PC-3 (cell line): ENCODE measurements at regions not wholly inside any gene's neighbourhood (a gene's known extent, or its start where the extent isn't known, plus 50 kb on each side); places are given as distances from the start of the nearest gene placed in this dataset.

Source experiments
- ATAC-seq: fragments of 200-7000 bp; cut with Tn5 transposase; 2 replicates; pipeline ENCODE4 v1.9.1; 2020; ENCODE audit warnings: mild to moderate bottlenecking, moderate library complexity
- BruUV-seq: library from RNA; stranded (reverse); fragments of 400-500 nt; replicated peaks from 2 replicates; lab custom pipeline; 2021; lab: Mats Ljungman, UMichigan
- CTCF ChIA-PET: fragments of 300-600 bp; sonication (Branson Sonifier 250); formaldehyde crosslinking; loops from one replicate; lab custom pipeline; 2022; ENCODE audit warnings: antibody characterized with exemption; lab: Charles Lee
- POLR2A ChIA-PET: fragments of 300-600 bp; sonication (Branson Sonifier 250); formaldehyde crosslinking; loops from one replicate; lab custom pipeline; 2022; ENCODE audit warnings: antibody characterized with exemption; ENCODE audit not compliant: unreplicated experiment; lab: Charles Lee
- DNase-seq: peaks from one replicate; pipeline ENCODE4 v3.0.0-alpha.2; 2015
- H2AFZ ChIP-seq: fragments of 300-600 bp; sonication (generic); 2 replicates; pipeline ENCODE4 v1.6.0; 2016; ENCODE audit warnings: antibody characterized with exemption, low read length
- H3F3A ChIP-seq: fragments of 300-600 bp; sonication (generic); one replicate; pipeline ENCODE4 v1.6.0; 2017; ENCODE audit warnings: antibody characterized with exemption, low read length, control low read depth, mild to moderate bottlenecking; ENCODE audit not compliant: unreplicated experiment
- H3K27ac ChIP-seq: fragments of 300-600 bp; sonication (generic); 2 replicates; pipeline ENCODE4 v1.5.1; 2016; ENCODE audit warnings: mild to moderate bottlenecking, low read length
- H3K27me3 ChIP-seq: fragments of 300-600 bp; sonication (generic); 2 replicates; pipeline ENCODE4 v1.6.1; 2016; ENCODE audit warnings: low read length, mixed read lengths
- H3K36me3 ChIP-seq: fragments of 300-600 bp; sonication (generic); 2 replicates; pipeline ENCODE4 v1.6.1; 2016; ENCODE audit warnings: low read depth, mixed run types, low read length, mixed read lengths
- H3K4me1 ChIP-seq: fragments of 300-600 bp; sonication (generic); 2 replicates; pipeline ENCODE4 v1.5.1; 2016; ENCODE audit warnings: low read length; ENCODE audit not compliant: insufficient read depth
- H3K4me2 ChIP-seq: fragments of 300-600 bp; sonication (generic); 2 replicates; pipeline ENCODE4 v1.6.0; 2016; ENCODE audit warnings: low read length
- H3K4me3 ChIP-seq: fragments of 300-600 bp; sonication (generic); 2 replicates; pipeline ENCODE4 v1.5.1; 2016; ENCODE audit warnings: mild to moderate bottlenecking, low read length, mixed read lengths
- H3K79me2 ChIP-seq: fragments of 300-600 bp; sonication (generic); 2 replicates; pipeline ENCODE4 v1.6.1; 2017; ENCODE audit warnings: low read length, mixed read lengths
- H3K9ac ChIP-seq: fragments of 300-600 bp; sonication (generic); 2 replicates; pipeline ENCODE4 v1.6.0; 2016; ENCODE audit warnings: mild to moderate bottlenecking, low read length
- H3K9me2 ChIP-seq: fragments of 300-600 bp; sonication (generic); replicated peaks from 2 replicates; pipeline ENCODE4 v1.6.1; 2016; ENCODE audit warnings: mixed run types, low read length, mixed read lengths
- H3K9me3 ChIP-seq: fragments of 300-600 bp; sonication (generic); 2 replicates; pipeline ENCODE4 v1.6.1; 2016; ENCODE audit warnings: low read length, mixed read lengths
- H4K20me1 ChIP-seq: fragments of 300-600 bp; sonication (generic); 2 replicates; pipeline ENCODE4 v1.6.1; 2016; ENCODE audit warnings: low read length, mixed read lengths
- CTCF ChIP-seq: fragments of 300-600 bp; sonication (generic); conservative IDR thresholded peaks from 2 replicates; pipeline ENCODE4 v1.5.1; 2017; ENCODE audit warnings: antibody characterized with exemption, low read depth, mild to moderate bottlenecking, low read length
- EZH2 ChIP-seq: fragments of 300-600 bp; sonication (generic); IDR thresholded peaks from one replicate; pipeline ENCODE4 v1.6.1; 2017; ENCODE audit warnings: antibody characterized with exemption, mild to moderate bottlenecking, low read length; ENCODE audit not compliant: unreplicated experiment
- EZH2phosphoT487 ChIP-seq: fragments of 300-600 bp; sonication (generic); IDR thresholded peaks from 2 replicates; pipeline ENCODE4 v1.6.1; 2018; ENCODE audit warnings: mild to moderate bottlenecking, antibody characterized with exemption, low read length, borderline replicate concordance
- intact Hi-C: fragments of 100-400 bp; cut with micrococcal nuclease; formaldehyde crosslinking; loops from 2 replicates; pipeline ENCODE4 v1.9.0; 2023

DNA sequence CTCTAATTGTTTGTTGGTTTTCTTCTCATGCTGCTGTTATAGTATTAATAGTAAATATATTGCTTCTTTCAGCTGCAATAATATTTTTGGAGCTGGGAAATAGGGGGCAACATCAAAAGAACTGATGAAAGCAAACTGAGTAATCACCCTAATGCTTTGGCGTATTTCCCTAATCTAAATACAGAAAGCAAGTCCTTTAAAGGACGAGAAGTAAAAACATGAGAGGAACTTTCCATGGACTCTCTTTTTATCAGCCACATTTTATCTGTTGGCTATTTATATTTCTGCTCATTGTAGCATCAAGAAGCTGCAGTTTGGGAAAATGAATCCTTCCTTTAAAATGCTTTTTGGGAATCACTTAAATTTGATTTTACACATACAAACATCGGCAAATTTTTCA is 139.9 kb upstream of the SLC8A1 start:
- intact Hi-C loops, result no loop called here
- H3F3A ChIP-seq, result no peaks in the 10 kb centered on the region
- H3K79me2 ChIP-seq, result no peaks in the 10 kb centered on the region
- DNase-seq (no peak), ATAC-seq (no peak)
- no peaks in the 10 kb centered on the region for H3K4me1 ChIP-seq
- H3K9me3 ChIP-seq, result no peaks in the 10 kb centered on the region
- TF ChIP-seq CTCF (no peak), EZH2phosphoT487 (no peak), EZH2 (no peak)
- no peaks in the 10 kb centered on the region for H4K20me1 ChIP-seq
- H3K36me3 ChIP-seq, result no peaks in the 10 kb centered on the region
- CTCF ChIA-PET, result no interaction called here
- no peak overlapping the region for H3K4me3 ChIP-seq
- H3K4me2 ChIP-seq, result no peak overlapping the region
- no peak overlapping the region for H3K9ac ChIP-seq
- BruUV-seq, result no TSS peak
- POLR2A ChIA-PET, result no interaction called here
- peak overlapping the region; percentile 42; the same call in 1 of the 2 replicates for H2AFZ ChIP-seq
- no peaks in the 10 kb centered on the region for H3K27me3 ChIP-seq
- no peak overlapping the region for H3K27ac ChIP-seq
- H3K9me2 ChIP-seq, result no peaks in the 10 kb centered on the region

DNA sequence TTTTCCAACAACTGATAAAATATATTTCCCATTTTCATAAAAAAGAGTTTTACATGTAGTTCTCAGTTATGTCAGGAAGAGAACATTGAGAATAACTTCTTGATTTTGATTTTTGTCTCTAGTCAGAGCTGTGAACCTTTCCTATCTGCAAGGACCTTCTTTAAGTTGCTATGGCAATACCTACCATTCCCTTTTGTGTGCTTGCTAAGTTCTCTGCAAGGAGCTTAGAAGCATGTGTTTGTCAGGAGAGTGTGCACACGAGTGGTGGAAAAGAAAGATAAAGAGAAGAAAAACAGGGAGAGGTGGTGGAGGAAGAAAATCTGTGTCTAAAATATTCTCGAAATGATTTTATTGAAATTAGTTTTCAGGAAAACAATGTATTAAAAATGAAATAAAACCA is 140.3 kb upstream of the SLC8A1 start:
- BruUV-seq, result no TSS peak

More for the DNA sequence above, 140.3 kb upstream of the SLC8A1 start:
- Histone ChIP-seq H3K4me1 (no peaks in the 10 kb centered on the region), H3K27me3 (no peaks in the 10 kb centered on the region), H3K27ac (no peak overlapping the region), H4K20me1 (no peaks in the 10 kb centered on the region), H3F3A (no peaks in the 10 kb centered on the region), H3K9me2 (no peaks in the 10 kb centered on the region), H3K4me2 (no peak overlapping the region), H3K9ac (no peak overlapping the region), H2AFZ (peak overlapping the region; percentile 42; the same call in 1 of the 2 replicates), H3K4me3 (no peak overlapping the region), H3K9me3 (no peaks in the 10 kb centered on the region), H3K79me2 (no peaks in the 10 kb centered on the region), H3K36me3 (no peaks in the 10 kb centered on the region)
- TF ChIP-seq CTCF, result no peak
- TF ChIP-seq EZH2phosphoT487, result no peak
- no peak for TF ChIP-seq EZH2
- ChIA-PET POLR2A (no interaction called here), CTCF (no interaction called here)
- ATAC-seq (no peak), DNase-seq (no peak)
- intact Hi-C loops, result no loop called here
